Activated CD8-positive, alpha-beta memory T cell treated with anti-CD3 and anti-CD28 coated beads for 4 hours (primary cell): ENCODE measurements at regions not wholly inside any gene's neighbourhood (a gene's known extent, or its start where the extent isn't known, plus 50 kb on each side); places are given as distances from the start of the nearest gene placed in this dataset.

Experiments
- DNase-seq, 2 donors: peaks; one replicate each; pipeline ENCODE4 v3.0.0-alpha.2; 2020; ENCODE audit warnings: low read depth in 2 of 2

DNA sequence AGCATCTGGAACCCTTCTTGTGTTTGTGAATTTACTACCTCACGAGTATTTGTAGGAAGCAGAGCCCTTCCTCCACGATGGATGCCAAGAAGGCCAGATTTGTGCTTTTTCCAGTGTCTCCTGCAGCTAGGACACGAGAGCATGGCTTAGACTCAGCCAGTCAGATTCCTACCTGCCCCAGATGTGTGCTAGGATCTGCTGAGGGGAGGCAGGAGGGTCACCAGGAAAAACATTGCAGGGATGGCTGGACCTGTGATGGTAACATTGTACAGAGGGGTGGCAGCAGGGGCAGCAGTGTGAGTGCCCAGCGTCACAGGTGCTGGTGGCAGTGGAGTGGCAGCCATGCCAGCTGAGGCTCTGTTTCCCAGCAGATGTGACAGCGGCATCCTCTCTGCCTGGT is 285.3 kb downstream of the FAM43A start:
- no peak for DNase-seq

GRCh38 chr3:194971965-194972364 is 286.3 kb downstream of the FAM43A start:
- no peak for DNase-seq

DNA sequence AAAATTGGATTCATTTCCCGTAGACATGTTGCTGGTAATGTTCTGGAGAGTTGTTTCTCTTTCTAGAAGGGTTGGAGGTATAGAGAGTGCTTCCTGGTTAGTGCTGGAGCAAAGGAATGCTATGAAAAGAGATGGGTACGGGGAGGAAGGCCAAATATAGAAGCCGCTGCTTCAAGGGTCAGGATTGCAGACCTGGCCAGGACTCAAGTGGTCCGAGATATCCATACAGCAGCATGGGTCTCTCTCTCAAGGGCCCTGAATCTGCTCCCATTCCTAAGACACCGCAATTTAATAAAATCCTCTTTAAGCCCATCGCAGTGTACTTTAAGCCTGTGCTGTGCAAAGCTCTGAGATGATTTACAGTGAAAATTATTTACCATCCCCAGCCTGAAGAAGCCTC is 287.0 kb downstream of the FAM43A start:
- no peak for DNase-seq

- no peak for DNase-seq
Observed at GRCh38 chr3:194973366-194974000, 287.8 kb downstream of the FAM43A start.

DNA sequence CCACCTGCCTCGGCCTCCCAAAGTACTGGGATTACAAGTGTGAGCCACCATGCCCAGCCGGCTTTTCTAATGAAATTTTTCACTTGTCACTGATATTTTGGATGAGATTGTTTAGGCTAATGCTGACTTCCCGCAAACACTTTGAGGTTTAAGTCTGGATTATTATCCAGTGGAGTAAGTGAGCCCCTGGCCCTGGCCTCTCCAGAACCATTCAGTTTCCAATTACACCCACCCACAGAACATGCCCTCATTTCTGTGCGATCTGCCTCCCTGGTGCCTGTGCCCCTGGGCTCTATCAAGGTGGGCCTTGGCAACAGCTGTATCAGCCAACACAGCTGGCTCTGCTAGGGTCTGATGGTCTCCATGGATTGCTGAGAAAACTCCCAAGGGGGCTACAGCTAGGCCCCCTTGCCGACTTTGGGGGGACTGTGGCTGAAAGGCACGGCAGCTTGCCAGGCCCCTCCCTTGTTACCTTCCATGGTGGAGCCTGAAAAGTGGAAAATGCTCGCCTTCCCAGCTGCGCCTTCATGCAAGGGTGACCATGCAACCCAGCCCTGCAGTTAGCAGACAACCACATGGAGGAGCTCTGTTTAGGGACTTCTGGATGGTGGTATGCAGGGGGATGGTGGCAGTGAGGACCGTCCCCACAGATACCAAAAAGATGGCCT is 288.9 kb downstream of the FAM43A start:
- DNase-seq = no peak

DNA sequence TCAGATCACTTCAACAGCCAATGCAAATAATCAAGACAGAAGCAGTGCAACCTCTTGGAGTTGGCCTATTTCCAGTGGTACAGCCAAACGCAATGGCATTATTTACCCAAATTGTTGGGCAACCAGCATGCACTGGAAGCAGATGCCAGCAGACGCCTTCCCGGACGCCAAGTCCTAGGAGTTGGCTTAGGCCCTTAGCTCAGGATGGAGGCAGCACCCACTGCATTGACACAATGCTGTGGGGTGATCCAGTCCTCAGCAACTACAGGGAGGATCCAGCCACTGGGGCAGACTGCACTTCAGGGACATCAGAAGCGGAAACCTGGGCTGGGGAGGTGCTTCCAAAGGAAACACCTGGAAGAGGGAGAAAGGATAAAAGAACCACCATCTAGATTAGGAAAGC is 290.4 kb downstream of the FAM43A start:
- no peak for DNase-seq

GRCh38 chr3:194976874-194977273 is 291.2 kb downstream of the FAM43A start:
- DNase-seq = no peak

DNA sequence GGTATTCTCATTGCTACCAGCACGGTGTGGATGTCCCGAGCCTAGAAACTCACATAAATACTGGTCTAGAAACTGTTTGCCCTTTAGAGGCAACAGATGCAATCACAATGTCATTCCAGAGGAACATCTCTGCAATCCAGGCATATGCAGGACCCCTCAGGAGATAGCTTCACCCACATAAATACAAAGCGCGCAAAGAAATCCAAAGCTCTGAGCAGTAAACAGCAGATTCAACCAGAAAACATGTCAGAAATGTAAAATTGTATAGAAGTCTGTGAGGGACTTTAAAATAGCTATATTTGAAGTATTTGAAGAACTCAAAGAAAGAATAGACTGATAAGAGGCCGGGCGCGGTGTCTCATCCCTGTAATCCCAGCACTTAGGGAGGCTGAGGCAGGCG is 291.7 kb downstream of the FAM43A start:
- no peak for DNase-seq

- DNase-seq = no peak
Observed at GRCh38 chr3:194979173-194979572, 291.8 kb downstream of the XXYLT1 start.

DNA sequence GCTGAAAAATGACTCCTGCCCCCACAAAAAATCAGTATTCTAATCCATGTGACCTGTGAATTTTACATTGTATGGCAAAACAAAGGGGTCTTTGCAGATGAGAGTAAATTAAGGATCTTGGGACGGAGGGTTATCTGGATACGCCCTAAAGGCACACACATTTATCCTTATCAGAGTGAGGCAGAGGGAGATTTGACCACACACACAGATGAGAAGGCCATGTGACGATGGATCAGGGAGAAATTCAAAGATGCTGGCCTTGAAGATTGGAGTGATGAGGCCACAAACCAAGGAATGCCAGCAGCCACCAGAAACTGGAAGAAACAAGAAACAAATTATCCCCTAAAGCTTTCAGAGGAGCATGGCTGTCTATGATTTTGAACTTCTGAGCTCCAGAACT is 288.5 kb downstream of the XXYLT1 start:
- no peak for DNase-seq

GRCh38 chr3:194983121-194983520 is 287.8 kb downstream of the XXYLT1 start:
- no peak for DNase-seq

DNA sequence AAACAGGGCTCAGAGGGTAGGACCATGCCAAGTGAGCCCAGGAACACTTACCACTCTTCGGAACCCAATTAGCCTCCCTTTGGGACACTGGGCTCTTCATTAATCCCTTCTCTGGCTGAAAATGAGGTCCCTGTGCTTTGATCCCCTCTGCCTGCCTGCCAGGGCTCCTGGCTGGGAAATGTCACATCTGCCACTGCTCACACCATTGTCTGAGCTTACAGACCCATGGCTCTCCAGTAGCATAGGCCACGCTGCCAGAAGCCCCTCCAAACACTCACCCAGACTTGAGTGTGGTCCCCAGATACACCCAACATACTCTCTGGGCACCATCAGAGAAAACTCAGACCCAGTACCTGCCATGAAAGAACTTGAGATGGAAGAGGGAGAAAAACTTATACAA is 287.3 kb downstream of the XXYLT1 start:
- no peak for DNase-seq

- no peak for DNase-seq
Observed at GRCh38 chr3:194984066-194984465, 286.9 kb downstream of the XXYLT1 start.

GRCh38 chr3:194984622-194985021 is 286.3 kb downstream of the XXYLT1 start:
- no peak for DNase-seq

DNA sequence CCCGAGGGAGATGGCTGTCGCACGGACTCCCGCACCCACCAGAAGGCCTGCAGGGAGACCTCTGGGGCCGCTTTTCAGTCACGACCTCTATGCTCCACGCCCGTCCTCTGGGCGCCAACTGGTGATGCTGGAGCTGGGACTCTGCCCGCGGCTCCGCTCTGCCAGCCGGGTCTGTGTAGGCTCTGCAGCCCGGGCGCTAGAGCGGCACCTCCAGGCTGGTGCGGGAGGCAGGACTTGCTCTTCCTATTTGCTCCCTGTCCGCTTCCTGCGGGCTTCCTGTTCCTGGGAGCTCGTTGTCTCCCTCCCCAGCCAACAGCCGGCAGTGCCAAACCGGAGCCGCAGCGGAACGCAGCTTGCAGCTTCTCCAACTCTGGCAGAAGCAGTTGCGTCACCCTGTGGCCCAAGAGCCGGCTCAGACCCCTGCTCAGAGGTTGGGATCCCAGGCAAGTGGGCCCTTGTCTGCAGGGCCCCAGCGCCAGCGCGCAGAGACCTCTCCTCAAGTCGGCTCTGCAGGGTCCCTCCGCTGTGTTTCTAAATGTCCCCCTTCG is 285.9 kb downstream of the XXYLT1 start:
- no peak for DNase-seq

- no peak for DNase-seq
Observed at GRCh38 chr3:194986208-194987043, 284.5 kb downstream of the XXYLT1 start.

GRCh38 chr3:194987571-194988494 is 283.1 kb downstream of the XXYLT1 start:
- DNase-seq = no peak

DNA sequence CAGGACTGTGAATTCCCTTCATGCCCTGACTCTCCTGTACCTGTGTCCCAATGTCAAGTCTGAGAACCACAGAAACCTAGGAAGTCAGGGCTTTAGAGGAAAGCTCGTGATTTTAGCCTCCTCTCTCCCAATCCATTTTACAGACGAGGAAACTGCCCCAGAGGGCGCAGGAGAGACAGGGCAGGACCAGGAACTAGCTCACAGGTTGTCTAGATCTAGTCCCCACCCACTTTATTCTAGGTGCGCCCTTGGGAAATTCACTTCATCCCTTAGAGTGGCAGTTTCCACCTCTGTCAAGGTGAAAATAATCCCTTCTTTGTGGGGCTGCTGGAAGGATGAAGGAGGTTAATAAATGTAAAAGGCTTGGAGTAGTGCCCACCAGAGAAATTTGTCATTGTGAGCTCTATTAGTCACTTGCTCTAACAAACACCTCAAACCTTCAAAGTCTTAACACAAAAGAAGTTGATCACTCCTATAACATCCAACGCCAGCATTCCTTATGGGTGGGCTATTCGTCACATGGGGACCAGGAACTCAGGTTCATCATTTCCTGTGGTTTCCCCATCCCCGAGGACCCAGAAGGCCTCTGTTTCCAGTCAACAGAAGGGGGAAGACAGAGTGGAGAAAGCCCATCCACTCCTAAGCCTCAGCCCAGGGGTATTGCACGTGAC is 282.3 kb downstream of the XXYLT1 start:
- no peak for DNase-seq

GRCh38 chr3:194989241-194989640 is 281.7 kb downstream of the XXYLT1 start:
- DNase-seq = no peak

- no peak for DNase-seq
Observed at GRCh38 chr3:194990454-194991337, 280.3 kb downstream of the XXYLT1 start.
